PC-9 (cell line): ENCODE measurements at regions not wholly inside any gene's neighbourhood (a gene's known extent, or its start where the extent isn't known, plus 50 kb on each side); places are given as distances from the start of the nearest gene placed in this dataset.

Source experiments
- CTCF ChIP-seq: fragments of 200-600 bp; sonication (generic); conservative IDR thresholded peaks from 2 replicates; pipeline ENCODE4 v1.6.1; 2017; ENCODE audit warnings: mixed run types, antibody characterized with exemption, mild to moderate bottlenecking, moderate library complexity
- EZH2 ChIP-seq: fragments of 200-600 bp; sonication (generic); IDR thresholded peaks from 2 replicates; pipeline ENCODE4 v1.8.0; 2017; ENCODE audit warnings: antibody characterized with exemption, low read depth

DNA sequence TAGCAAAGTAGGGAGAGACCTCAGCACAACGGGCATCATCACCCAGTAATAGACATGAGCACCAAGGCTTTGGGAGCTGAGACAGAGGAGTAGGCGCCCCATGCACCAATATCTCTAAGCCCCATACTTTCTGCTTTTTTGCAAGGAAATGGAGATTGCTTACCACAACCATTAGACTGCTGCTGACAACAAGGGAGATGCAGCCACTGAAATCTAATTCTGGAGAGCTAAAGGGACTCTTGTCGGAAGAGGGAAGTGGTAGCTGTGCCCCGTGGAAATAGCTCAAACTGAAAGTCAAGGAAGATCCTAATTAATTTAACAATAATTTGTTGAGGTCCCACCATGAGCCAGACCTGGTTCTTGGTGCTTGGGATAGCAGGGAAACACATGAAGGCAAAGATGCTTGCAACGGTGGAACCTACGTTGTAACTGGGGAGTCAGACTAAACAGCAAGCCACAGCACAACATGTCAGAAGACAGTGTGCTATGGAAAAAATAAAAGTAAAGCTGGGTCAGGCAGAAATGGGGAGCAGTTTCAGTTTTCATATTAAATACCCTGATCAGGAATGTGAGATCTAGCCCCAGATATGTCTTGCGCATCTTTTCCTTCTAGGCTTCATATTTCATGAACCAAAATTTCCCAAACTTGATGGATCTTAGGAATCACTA is 1131.0 kb downstream of the BCL11B start:
- TF ChIP-seq CTCF (no peak), EZH2 (no peak)
